Liver (tissue), 8 donors: ENCODE measurements at regions not wholly inside any gene's neighbourhood (a gene's known extent, or its start where the extent isn't known, plus 50 kb on each side); places are given as distances from the start of the nearest gene placed in this dataset.

ENCODE experiments used
- DNase-seq: peaks from one replicate; pipeline ENCODE4 v3.0.0-alpha.2; 2017; ENCODE audit warnings: low spot score
- H3K27ac ChIP-seq, 2 donors: one replicate each; pipeline ENCODE4 v1.7.0; 2013; ENCODE audit warnings: inconsistent platforms in 2 of 2, low read length in 2 of 2, control low read depth in 1 of 2, low read depth in 1 of 2, mild to moderate bottlenecking in 1 of 2
- H3K27me3 ChIP-seq, 4 donors: one replicate each; pipeline versions ENCODE4 v1.6.1 to v1.7.0; 2013; ENCODE audit warnings: low read length in 3 of 4, inconsistent platforms in 1 of 4, mild to moderate bottlenecking in 1 of 4, moderate library complexity in 1 of 4; ENCODE audit not compliant: control insufficient read depth in 4 of 4, insufficient read depth in 4 of 4
- H3K36me3 ChIP-seq, 4 donors: one replicate each; pipeline versions ENCODE4 v1.6.1 to v1.7.0; 2013; ENCODE audit warnings: low read length in 3 of 4, mild to moderate bottlenecking in 3 of 4, low read depth in 1 of 4, moderate library complexity in 1 of 4; ENCODE audit not compliant: control insufficient read depth in 4 of 4, insufficient read depth in 3 of 4
- H3K4me1 ChIP-seq, 4 donors: one replicate each; pipeline versions ENCODE4 v1.6.1 to v1.7.0; 2013; ENCODE audit warnings: low read length in 3 of 4, mild to moderate bottlenecking in 3 of 4, moderate library complexity in 1 of 4; ENCODE audit not compliant: control insufficient read depth in 4 of 4, insufficient read depth in 4 of 4
- H3K4me3 ChIP-seq, 3 donors: one replicate each; pipeline versions ENCODE4 v1.6.1 to v1.7.0; 2013; ENCODE audit warnings: low read length in 3 of 3, control low read depth in 1 of 3, low read depth in 1 of 3, mild to moderate bottlenecking in 1 of 3
- H3K9ac ChIP-seq, 2 donors: one replicate each; pipeline ENCODE4 v1.7.0; 2013; ENCODE audit warnings: low read length in 2 of 2, mild to moderate bottlenecking in 2 of 2, moderate library complexity in 2 of 2, control low read depth in 1 of 2, low read depth in 1 of 2
- H3K9me3 ChIP-seq, 4 donors: one replicate each; pipeline versions ENCODE4 v1.6.1 to v1.7.0; 2013; ENCODE audit warnings: low read length in 3 of 4; ENCODE audit not compliant: control insufficient read depth in 4 of 4
- CTCF ChIP-seq: fragments of 150-350 bp; IDR thresholded peaks from 2 replicates; pipeline ENCODE4 v1.5.1; 2017; ENCODE audit warnings: improper control_type of control experiment, low read depth, low read length; ENCODE audit not compliant: missing input control
- EGR1 ChIP-seq, 2 donors: IDR thresholded peaks; 2 replicates each; pipeline ENCODE4 v1.6.1; 2016 to 2018; ENCODE audit warnings: antibody characterized with exemption in 2 of 2, low read depth in 2 of 2
- FOXA1 ChIP-seq: IDR thresholded peaks from 2 replicates; pipeline ENCODE4 v1.6.1; 2016; ENCODE audit warnings: antibody characterized with exemption
- FOXA2 ChIP-seq: IDR thresholded peaks from 2 replicates; pipeline ENCODE4 v1.6.1; 2016; ENCODE audit warnings: antibody characterized with exemption
- GABPA ChIP-seq, 2 donors: IDR thresholded peaks in 1 of 2; conservative IDR thresholded peaks in 1 of 2; 2 replicates each; pipeline ENCODE4 v1.6.1; 2016; ENCODE audit warnings: antibody characterized with exemption in 2 of 2, mild to moderate bottlenecking in 1 of 2, moderate library complexity in 1 of 2
- HNF4A ChIP-seq, 2 donors: conservative IDR thresholded peaks; 2 replicates each; pipeline ENCODE4 v1.6.1; 2016; ENCODE audit warnings: antibody characterized with exemption in 2 of 2, mild to moderate bottlenecking in 2 of 2
- HNF4G ChIP-seq: IDR thresholded peaks from 2 replicates; pipeline ENCODE4 v1.6.1; 2016; ENCODE audit warnings: antibody characterized with exemption
- JUND ChIP-seq, 2 donors: IDR thresholded peaks; 2 replicates each; pipeline ENCODE4 v1.6.1; 2016; ENCODE audit warnings: antibody characterized with exemption in 2 of 2
- MAX ChIP-seq: IDR thresholded peaks from 2 replicates; pipeline ENCODE4 v1.6.1; 2016; ENCODE audit warnings: antibody characterized with exemption
- NR2F2 ChIP-seq: IDR thresholded peaks from 2 replicates; pipeline ENCODE4 v1.6.1; 2016; ENCODE audit warnings: antibody characterized with exemption
- RAD21 ChIP-seq, 2 donors: IDR thresholded peaks; 2 replicates each; pipeline ENCODE4 v1.6.1; 2016; ENCODE audit warnings: antibody characterized with exemption in 2 of 2, mild to moderate bottlenecking in 2 of 2
- RXRA ChIP-seq, 2 donors: IDR thresholded peaks; 2 replicates each; pipeline ENCODE4 v1.6.1; 2017 to 2018; ENCODE audit warnings: antibody characterized with exemption in 2 of 2, mild to moderate bottlenecking in 1 of 2
- SP1 ChIP-seq: IDR thresholded peaks from 2 replicates; pipeline ENCODE4 v1.6.1; 2018; ENCODE audit warnings: antibody characterized with exemption, mild to moderate bottlenecking
- TAF1 ChIP-seq: conservative IDR thresholded peaks from 2 replicates; pipeline ENCODE4 v1.6.1; 2016; ENCODE audit warnings: antibody characterized with exemption, mild to moderate bottlenecking
- YY1 ChIP-seq: IDR thresholded peaks from 2 replicates; pipeline ENCODE4 v1.6.1; 2016; ENCODE audit warnings: antibody characterized with exemption, mild to moderate bottlenecking
- ZBTB33 ChIP-seq: IDR thresholded peaks from 2 replicates; pipeline ENCODE4 v1.6.1; 2016; ENCODE audit warnings: antibody characterized with exemption
- WGBS: extraction: QIAGEN DNeasy Blood & Tissue Kit; methylation state at CpG from one replicate; pipeline ENCODE4 v1.1.7; 2013; 5-methylcytosine and 5-hydroxymethylcytosine counted together
- TF ChIP-seq, protein P1 (sequence below): IDR thresholded peaks from 2 replicates; pipeline ENCODE4 v1.6.1; 2016; ENCODE audit warnings: antibody characterized with exemption
- TF ChIP-seq, protein P2 (sequence below): IDR thresholded peaks from 2 replicates; pipeline ENCODE4 v1.6.1; 2016; ENCODE audit warnings: antibody characterized with exemption, mild to moderate bottlenecking
- donor health status: healthy.
- donor health status: healthy.
- donor health status: healthy.
- donor health status: healthy.
- donor health status: healthy.

- Histone ChIP-seq H3K27ac (no peak overlapping the region), H3K4me3 (no peak overlapping the region), H3K9ac (no peak overlapping the region), H3K27me3 (no peaks in the 10 kb centered on the region), H3K36me3 (no peaks in the 10 kb centered on the region), H3K9me3 (no peaks in the 10 kb centered on the region), H3K4me1 (no peaks in the 10 kb centered on the region)
- TF ChIP-seq FOXA2 (no peak), RXRA (IDR thresholded peaks at IDR 0.05) (no peak), HNF4G (no peak), HNF4A (conservative IDR thresholded peaks at IDR 0.05) (no peak), GABPA (IDR thresholded peaks at IDR 0.05 in 1 of 2, conservative IDR thresholded peaks at IDR 0.05 in 1 of 2) (no peak), JUND (IDR thresholded peaks at IDR 0.05) (no peak), RAD21 (IDR thresholded peaks at IDR 0.05) (no peak), SP1 (no peak), TAF1 (no peak), EGR1 (IDR thresholded peaks at IDR 0.05; ENCODE audit: low read depth in 2 of 2) (no peak), MAX (no peak), NR2F2 (no peak), CTCF (no peak), YY1 (no peak), FOXA1 (no peak), ZBTB33 (no peak)
- TF ChIP-seq, protein P1, sequence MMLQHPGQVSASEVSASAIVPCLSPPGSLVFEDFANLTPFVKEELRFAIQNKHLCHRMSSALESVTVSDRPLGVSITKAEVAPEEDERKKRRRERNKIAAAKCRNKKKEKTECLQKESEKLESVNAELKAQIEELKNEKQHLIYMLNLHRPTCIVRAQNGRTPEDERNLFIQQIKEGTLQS: no peak
- TF ChIP-seq, protein P2, sequence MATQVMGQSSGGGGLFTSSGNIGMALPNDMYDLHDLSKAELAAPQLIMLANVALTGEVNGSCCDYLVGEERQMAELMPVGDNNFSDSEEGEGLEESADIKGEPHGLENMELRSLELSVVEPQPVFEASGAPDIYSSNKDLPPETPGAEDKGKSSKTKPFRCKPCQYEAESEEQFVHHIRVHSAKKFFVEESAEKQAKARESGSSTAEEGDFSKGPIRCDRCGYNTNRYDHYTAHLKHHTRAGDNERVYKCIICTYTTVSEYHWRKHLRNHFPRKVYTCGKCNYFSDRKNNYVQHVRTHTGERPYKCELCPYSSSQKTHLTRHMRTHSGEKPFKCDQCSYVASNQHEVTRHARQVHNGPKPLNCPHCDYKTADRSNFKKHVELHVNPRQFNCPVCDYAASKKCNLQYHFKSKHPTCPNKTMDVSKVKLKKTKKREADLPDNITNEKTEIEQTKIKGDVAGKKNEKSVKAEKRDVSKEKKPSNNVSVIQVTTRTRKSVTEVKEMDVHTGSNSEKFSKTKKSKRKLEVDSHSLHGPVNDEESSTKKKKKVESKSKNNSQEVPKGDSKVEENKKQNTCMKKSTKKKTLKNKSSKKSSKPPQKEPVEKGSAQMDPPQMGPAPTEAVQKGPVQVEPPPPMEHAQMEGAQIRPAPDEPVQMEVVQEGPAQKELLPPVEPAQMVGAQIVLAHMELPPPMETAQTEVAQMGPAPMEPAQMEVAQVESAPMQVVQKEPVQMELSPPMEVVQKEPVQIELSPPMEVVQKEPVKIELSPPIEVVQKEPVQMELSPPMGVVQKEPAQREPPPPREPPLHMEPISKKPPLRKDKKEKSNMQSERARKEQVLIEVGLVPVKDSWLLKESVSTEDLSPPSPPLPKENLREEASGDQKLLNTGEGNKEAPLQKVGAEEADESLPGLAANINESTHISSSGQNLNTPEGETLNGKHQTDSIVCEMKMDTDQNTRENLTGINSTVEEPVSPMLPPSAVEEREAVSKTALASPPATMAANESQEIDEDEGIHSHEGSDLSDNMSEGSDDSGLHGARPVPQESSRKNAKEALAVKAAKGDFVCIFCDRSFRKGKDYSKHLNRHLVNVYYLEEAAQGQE: no peak
- no peak for DNase-seq
- 72% methylated on average over 1 of the region's 1 CpG for WGBS
Measured at GRCh38 chr2:14237902-14238301, 394.6 kb upstream of the LRATD1 start.

- H3K4me1 ChIP-seq: no peaks in the 10 kb centered on the region
- H3K4me3 ChIP-seq: no peak overlapping the region
- no peaks in the 10 kb centered on the region for H3K27me3 ChIP-seq
- H3K36me3 ChIP-seq: no peaks in the 10 kb centered on the region
- no peaks in the 10 kb centered on the region for H3K9me3 ChIP-seq
- no peak overlapping the region for H3K9ac ChIP-seq
- no peak overlapping the region for H3K27ac ChIP-seq
- WGBS: 84% methylated on average over 3 of the region's 3 CpGs
- DNase-seq: no peak
- TF ChIP-seq RAD21 (IDR thresholded peaks at IDR 0.05) (no peak), MAX (no peak), FOXA2 (no peak), YY1 (no peak), GABPA (IDR thresholded peaks at IDR 0.05 in 1 of 2, conservative IDR thresholded peaks at IDR 0.05 in 1 of 2) (no peak), HNF4A (conservative IDR thresholded peaks at IDR 0.05) (no peak), TAF1 (no peak), CTCF (no peak), SP1 (no peak), JUND (IDR thresholded peaks at IDR 0.05) (no peak), NR2F2 (no peak)
- TF ChIP-seq, protein P2: no peak
Measured at GRCh38 chr2:14239605-14240004, 392.9 kb upstream of the LRATD1 start.
